SK-N-SH treated with all-trans-retinoic acid at 6 μM for 48 hours (cell line): ENCODE measurements at regions not wholly inside any gene's neighbourhood (a gene's known extent, or its start where the extent isn't known, plus 50 kb on each side); places are given as distances from the start of the nearest gene placed in this dataset.

Experiments
- ATAC-seq: fragments of 200-7000 bp; cut with Tn5 transposase; 3 replicates; pipeline ENCODE4 v1.9.1; 2020; ENCODE audit warnings: mild to moderate bottlenecking, moderate library complexity
- ARNTL ChIP-seq: fragments of 450-650 bp; formaldehyde crosslinking; IDR thresholded peaks from 2 replicates; pipeline ENCODE4 v1.5.0; 2020; ENCODE audit warnings: low read depth, mild to moderate bottlenecking, moderate library complexity, borderline replicate concordance
- BACH2 ChIP-seq: fragments of 250-450 bp; sonication (Bioruptor Pico); IDR thresholded peaks from 2 replicates; pipeline ENCODE4 v1.9.0; 2021; ENCODE audit warnings: mild to moderate bottlenecking, borderline replicate concordance
- CSDC2 ChIP-seq: fragments of 250-450 bp; sonication (Bioruptor Pico); IDR thresholded peaks from 2 replicates; pipeline ENCODE4 v1.5.0; 2020; ENCODE audit warnings: mild to moderate bottlenecking, moderate library complexity
- CSRNP3 ChIP-seq: fragments of 250-450 bp; sonication (Bioruptor Pico); IDR thresholded peaks from 2 replicates; pipeline ENCODE4 v1.5.1; 2021; ENCODE audit warnings: mild to moderate bottlenecking, moderate library complexity
- ESRRG ChIP-seq: fragments of 250-450 bp; sonication (Bioruptor Pico); IDR thresholded peaks from 2 replicates; pipeline ENCODE4 v1.6.1; 2021; ENCODE audit warnings: mild to moderate bottlenecking
- GLIS3 ChIP-seq: fragments of 250-450 bp; sonication (Bioruptor Pico); IDR thresholded peaks from 2 replicates; pipeline ENCODE4 v1.5.0; 2020; ENCODE audit warnings: mild to moderate bottlenecking, moderate library complexity
- ISL1 ChIP-seq: fragments of 250-450 bp; sonication (Bioruptor Pico); IDR thresholded peaks from 2 replicates; pipeline ENCODE4 v2.1.2; 2022; ENCODE audit warnings: mild to moderate bottlenecking, moderate library complexity
- OSR1 ChIP-seq: fragments of 250-450 bp; sonication (Bioruptor Pico); IDR thresholded peaks from 2 replicates; pipeline ENCODE4 v1.8.0; 2022; ENCODE audit warnings: moderate library complexity, mild to moderate bottlenecking, inconsistent platforms
- PATZ1 ChIP-seq: fragments of 250-450 bp; sonication (Bioruptor Pico); IDR thresholded peaks from 2 replicates; pipeline ENCODE4 v1.8.0; 2020; ENCODE audit warnings: mild to moderate bottlenecking, moderate library complexity, borderline replicate concordance
- POU6F1 ChIP-seq: fragments of 250-450 bp; sonication (Bioruptor Pico); IDR thresholded peaks from 2 replicates; pipeline ENCODE4 v1.8.0; 2021; ENCODE audit warnings: low read depth, mild to moderate bottlenecking, moderate library complexity, borderline replicate concordance
- PPARA ChIP-seq: fragments of 250-450 bp; sonication (Bioruptor Pico); IDR thresholded peaks from 2 replicates; pipeline ENCODE4 v1.5.0; 2020; ENCODE audit warnings: mild to moderate bottlenecking, borderline replicate concordance
- RARB ChIP-seq: fragments of 250-450 bp; sonication (Bioruptor Pico); IDR thresholded peaks from 2 replicates; pipeline ENCODE4 v1.8.0; 2021; ENCODE audit warnings: mild to moderate bottlenecking, moderate library complexity
- SNAI2 ChIP-seq: fragments of 250-450 bp; sonication (Bioruptor Pico); IDR thresholded peaks from 2 replicates; pipeline ENCODE4 v1.5.0; 2020; ENCODE audit warnings: mild to moderate bottlenecking, moderate library complexity
- TCF4 ChIP-seq: fragments of 250-450 bp; sonication (Bioruptor Pico); IDR thresholded peaks from 2 replicates; pipeline ENCODE4 v1.8.0; 2021; ENCODE audit warnings: mild to moderate bottlenecking, moderate library complexity, borderline replicate concordance
- TOX ChIP-seq: fragments of 250-450 bp; sonication (Bioruptor Pico); IDR thresholded peaks from 2 replicates; pipeline ENCODE4 v1.8.0; 2021; ENCODE audit warnings: mild to moderate bottlenecking, moderate library complexity, borderline replicate concordance
- ZC3H10 ChIP-seq: fragments of 250-450 bp; sonication (Bioruptor Pico); IDR thresholded peaks from 2 replicates; pipeline ENCODE4 v1.5.1; 2021; ENCODE audit warnings: mild to moderate bottlenecking, moderate library complexity
- ZFP3 ChIP-seq: fragments of 250-450 bp; sonication (Bioruptor Pico); IDR thresholded peaks from 2 replicates; pipeline ENCODE4 v1.5.0; 2020; ENCODE audit warnings: mild to moderate bottlenecking, moderate library complexity
- ZFP30 ChIP-seq: fragments of 450-650 bp; formaldehyde crosslinking; IDR thresholded peaks from 2 replicates; pipeline ENCODE4 v1.5.0; 2022; ENCODE audit warnings: mild to moderate bottlenecking, moderate library complexity
- ZNF565 ChIP-seq: fragments of 450-650 bp; formaldehyde crosslinking; conservative IDR thresholded peaks from 2 replicates; pipeline ENCODE4 v1.5.0; 2020; ENCODE audit warnings: low read depth, mild to moderate bottlenecking, moderate library complexity
- ZNF8 ChIP-seq: fragments of 450-650 bp; formaldehyde crosslinking; IDR thresholded peaks from 2 replicates; pipeline ENCODE4 v1.5.0; 2020; ENCODE audit warnings: mild to moderate bottlenecking, moderate library complexity

- no peak; the same call in 2 of the 3 replicates for ATAC-seq
These were observed 76.9 kb downstream of the PJA1 start for GRCh38 chrX:69088171-69088938.

GRCh38 chrX:69085826-69086225 lies 79.4 kb downstream of the PJA1 start:
- ATAC-seq: no peak
- TF ChIP-seq OSR1 (CRISPR knock-in tag) (no peak), ZNF8 (CRISPR knock-in tag) (no peak), GLIS3 (no peak), ESRRG (no peak), CSDC2 (no peak), TOX (CRISPR knock-in tag) (no peak), PPARA (CRISPR knock-in tag) (no peak), PATZ1 (CRISPR knock-in tag) (no peak), ZNF565 (CRISPR knock-in tag) (no peak), ZFP30 (CRISPR knock-in tag) (no peak), SNAI2 (no peak), ISL1 (CRISPR knock-in tag) (no peak)

More at GRCh38 chrX:69088171-69088938, 76.9 kb downstream of the PJA1 start:
- TF ChIP-seq CSDC2 (no peak), TOX (CRISPR knock-in tag) (no peak), TCF4 (CRISPR knock-in tag) (no peak), PPARA (CRISPR knock-in tag) (no peak), OSR1 (CRISPR knock-in tag) (no peak), SNAI2 (no peak), ZNF8 (CRISPR knock-in tag) (no peak), GLIS3 (no peak), ZNF565 (CRISPR knock-in tag) (no peak), PATZ1 (CRISPR knock-in tag) (no peak), ZC3H10 (no peak), BACH2 (CRISPR knock-in tag) (no peak), ISL1 (CRISPR knock-in tag) (no peak), ESRRG (no peak)
- TF ChIP-seq, all 23 proteins: peak for 0

- no peak for ATAC-seq
- no peak for TF ChIP-seq OSR1 (CRISPR knock-in tag)
These were observed 80.1 kb downstream of the PJA1 start for GRCh38 chrX:69085151-69085550.

- ATAC-seq: no peak
- TF ChIP-seq CSDC2 (no peak), ZNF565 (CRISPR knock-in tag) (no peak), POU6F1 (no peak), ARNTL (CRISPR knock-in tag) (no peak), TOX (CRISPR knock-in tag) (no peak), BACH2 (CRISPR knock-in tag) (no peak), ESRRG (no peak)
These were observed 81.5 kb downstream of the PJA1 start for GRCh38 chrX:69083801-69084200.

GRCh38 chrX:69083361-69083760 lies 81.9 kb downstream of the PJA1 start:
- TF ChIP-seq ESRRG: no peak
- TF ChIP-seq OSR1 (CRISPR knock-in tag): no peak
- no peak for TF ChIP-seq ZFP3 (CRISPR knock-in tag)
- no peak for TF ChIP-seq ZFP30 (CRISPR knock-in tag)
- no peak for TF ChIP-seq RARB
- TF ChIP-seq TCF4 (CRISPR knock-in tag): no peak
- no peak for TF ChIP-seq BACH2 (CRISPR knock-in tag)
- no peak for TF ChIP-seq CSRNP3 (CRISPR knock-in tag)
- TF ChIP-seq ZC3H10: no peak
- TF ChIP-seq, all 23 proteins: peak for 0
- ATAC-seq: no peak
